AG09319 (cell line): ENCODE measurements at regions not wholly inside any gene's neighbourhood (a gene's known extent, or its start where the extent isn't known, plus 50 kb on each side); places are given as distances from the start of the nearest gene placed in this dataset.

Experiments used
- DNase-seq: peaks from one replicate; pipeline ENCODE4 v3.0.0-alpha.2; 2010; ENCODE audit warnings: low read depth; ENCODE audit errors: extremely low read depth
- TF ChIP-seq, protein P1 (sequence below): IDR thresholded peaks from 2 replicates; pipeline ENCODE4 v1.5.1; 2011; ENCODE audit warnings: low read depth, mild to moderate bottlenecking, inconsistent platforms, low read length, moderate library complexity

- no peak for DNase-seq
- TF ChIP-seq, protein P1, sequence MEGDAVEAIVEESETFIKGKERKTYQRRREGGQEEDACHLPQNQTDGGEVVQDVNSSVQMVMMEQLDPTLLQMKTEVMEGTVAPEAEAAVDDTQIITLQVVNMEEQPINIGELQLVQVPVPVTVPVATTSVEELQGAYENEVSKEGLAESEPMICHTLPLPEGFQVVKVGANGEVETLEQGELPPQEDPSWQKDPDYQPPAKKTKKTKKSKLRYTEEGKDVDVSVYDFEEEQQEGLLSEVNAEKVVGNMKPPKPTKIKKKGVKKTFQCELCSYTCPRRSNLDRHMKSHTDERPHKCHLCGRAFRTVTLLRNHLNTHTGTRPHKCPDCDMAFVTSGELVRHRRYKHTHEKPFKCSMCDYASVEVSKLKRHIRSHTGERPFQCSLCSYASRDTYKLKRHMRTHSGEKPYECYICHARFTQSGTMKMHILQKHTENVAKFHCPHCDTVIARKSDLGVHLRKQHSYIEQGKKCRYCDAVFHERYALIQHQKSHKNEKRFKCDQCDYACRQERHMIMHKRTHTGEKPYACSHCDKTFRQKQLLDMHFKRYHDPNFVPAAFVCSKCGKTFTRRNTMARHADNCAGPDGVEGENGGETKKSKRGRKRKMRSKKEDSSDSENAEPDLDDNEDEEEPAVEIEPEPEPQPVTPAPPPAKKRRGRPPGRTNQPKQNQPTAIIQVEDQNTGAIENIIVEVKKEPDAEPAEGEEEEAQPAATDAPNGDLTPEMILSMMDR, result no peak
These were observed 946.9 kb downstream of the EPHA3 start for GRCh38 chr3:90054311-90054710.

DNA sequence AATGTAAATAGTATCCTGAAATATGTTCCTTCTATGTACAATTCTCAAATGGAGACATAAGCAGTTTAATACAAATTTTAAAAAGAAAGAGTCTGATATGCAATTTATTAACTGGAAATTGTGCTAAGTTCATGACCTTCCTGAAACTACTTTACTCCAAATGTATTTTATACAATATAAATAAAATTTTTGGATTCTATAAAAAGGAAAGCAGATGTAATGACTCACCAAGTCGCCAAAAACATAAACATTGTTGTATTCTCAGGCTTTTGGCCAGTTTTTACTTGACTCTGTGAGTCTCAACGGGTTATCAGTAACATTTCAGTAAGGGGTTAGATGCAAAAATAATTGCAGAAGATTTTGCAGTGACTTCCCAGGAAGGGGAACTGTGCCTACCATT, 948.2 kb downstream of the EPHA3 start:
- DNase-seq, result no peak
- TF ChIP-seq, protein P1, result no peak

DNA sequence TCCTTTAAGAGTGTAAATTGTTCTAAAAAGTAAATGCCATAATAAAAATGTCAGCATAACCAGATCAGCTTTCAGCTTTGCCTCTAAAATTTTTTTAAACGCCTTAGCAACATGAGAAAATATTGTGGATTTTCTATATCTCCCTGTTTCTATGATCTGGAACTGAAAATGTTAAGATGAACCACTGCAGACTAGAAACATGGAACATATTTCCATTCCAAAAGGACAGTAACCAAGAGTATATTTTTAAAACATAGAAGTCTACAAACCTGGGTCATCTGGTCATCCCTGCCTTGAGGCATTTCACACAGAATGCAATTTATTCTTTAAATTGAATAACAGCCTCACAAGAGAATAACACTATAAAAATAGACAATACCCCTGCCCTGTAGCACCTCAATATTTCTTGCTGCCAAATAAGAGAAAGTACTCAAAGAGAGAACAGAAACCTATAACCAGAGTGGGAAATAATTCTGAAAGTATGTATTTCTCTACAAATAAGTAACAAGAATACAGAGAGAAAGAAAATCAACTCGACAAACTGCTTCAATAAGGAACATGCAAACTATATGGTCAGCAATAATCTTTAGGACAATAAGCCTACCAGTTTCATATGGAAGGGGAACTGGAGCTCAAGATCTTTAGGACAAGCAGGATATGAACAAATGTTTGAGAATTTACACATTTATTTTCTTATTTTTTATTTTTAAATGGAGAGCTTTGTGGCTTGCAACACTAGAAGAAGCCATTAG, 949.0 kb downstream of the EPHA3 start:
- DNase-seq, result no peak
- TF ChIP-seq, protein P1, result no peak

- no peak for DNase-seq
- TF ChIP-seq, protein P1, result no peak
These were observed 954.6 kb downstream of the EPHA3 start for GRCh38 chr3:90062016-90062415.

GRCh38 chr3:90062631-90063200, 955.3 kb downstream of the EPHA3 start:
- TF ChIP-seq, protein P1, result no peak
- DNase-seq, result no peak

DNA sequence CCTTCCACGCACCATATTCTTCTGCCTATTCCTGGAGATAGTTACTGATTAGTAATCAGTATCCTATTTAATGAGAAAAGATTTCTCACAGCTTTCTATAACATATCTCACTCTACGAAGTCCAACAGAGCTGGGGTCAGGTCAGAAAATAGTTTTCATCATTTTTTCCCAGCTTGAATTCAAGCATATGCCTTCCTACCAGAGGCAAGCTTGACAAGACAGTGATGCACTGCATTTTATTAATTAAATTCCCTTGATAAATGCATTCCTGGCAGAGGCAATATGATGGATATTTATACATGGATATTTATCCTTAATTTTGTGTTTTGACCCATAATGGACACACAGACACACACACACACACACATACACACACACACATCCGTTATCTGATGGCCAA, 961.4 kb downstream of the EPHA3 start:
- TF ChIP-seq, protein P1, result no peak
- DNase-seq, result no peak

GRCh38 chr3:90069748-90070147, 962.3 kb downstream of the EPHA3 start:
- TF ChIP-seq, protein P1, result no peak
- DNase-seq, result no peak
